ENCODE measurements at regions not wholly inside any gene's neighbourhood (a gene's known extent, or its start where the extent isn't known, plus 50 kb on each side); places are given as distances from the start of the nearest gene placed in this dataset.

DNA sequence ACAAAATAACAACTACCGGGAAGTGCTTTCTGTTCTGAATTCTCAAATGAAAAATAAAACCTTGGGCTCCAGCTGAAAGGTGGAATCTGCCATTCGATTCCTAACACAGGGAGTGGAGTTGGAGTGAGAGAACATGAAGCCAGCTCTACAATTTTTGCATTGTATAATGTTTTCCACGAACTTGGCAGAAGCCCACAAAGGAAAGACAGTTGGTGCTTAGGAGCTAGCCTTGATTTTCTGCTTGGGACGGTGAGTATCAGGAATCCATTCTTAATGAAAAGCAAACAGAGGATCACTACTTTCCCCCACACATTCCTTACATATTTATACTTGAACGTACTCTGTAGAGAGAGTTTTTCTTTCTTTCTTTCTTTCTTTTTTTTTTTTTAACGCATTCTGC lies 74.2 kb upstream of the FBXL7 start:
- Histone ChIP-seq H3K36me3 (replicated peaks; ENCODE audit: low read depth, low read length) (no peaks in the 10 kb centered on the region), H3K4me2 (ENCODE audit: low read length) (no peak overlapping the region), H3K27me3 (ENCODE audit: low read depth, low read length) (no peaks in the 10 kb centered on the region), H2AFZ (ENCODE audit: low read depth, low read length) (no peak overlapping the region), H3K9me3 (ENCODE audit: insufficient read depth, low read length) (no peaks in the 10 kb centered on the region), H3K27ac (ENCODE audit: low read length) (no peak overlapping the region), H3K79me2 (ENCODE audit: low read length) (no peaks in the 10 kb centered on the region), H3K9ac (ENCODE audit: low read length) (no peak overlapping the region), H3K4me1 (ENCODE audit: low read length) (no peaks in the 10 kb centered on the region), H4K20me1 (ENCODE audit: insufficient read depth, low read length) (no peaks in the 10 kb centered on the region), H3K4me3 (ENCODE audit: low read length) (no peak overlapping the region)
- TF ChIP-seq, protein P1, sequence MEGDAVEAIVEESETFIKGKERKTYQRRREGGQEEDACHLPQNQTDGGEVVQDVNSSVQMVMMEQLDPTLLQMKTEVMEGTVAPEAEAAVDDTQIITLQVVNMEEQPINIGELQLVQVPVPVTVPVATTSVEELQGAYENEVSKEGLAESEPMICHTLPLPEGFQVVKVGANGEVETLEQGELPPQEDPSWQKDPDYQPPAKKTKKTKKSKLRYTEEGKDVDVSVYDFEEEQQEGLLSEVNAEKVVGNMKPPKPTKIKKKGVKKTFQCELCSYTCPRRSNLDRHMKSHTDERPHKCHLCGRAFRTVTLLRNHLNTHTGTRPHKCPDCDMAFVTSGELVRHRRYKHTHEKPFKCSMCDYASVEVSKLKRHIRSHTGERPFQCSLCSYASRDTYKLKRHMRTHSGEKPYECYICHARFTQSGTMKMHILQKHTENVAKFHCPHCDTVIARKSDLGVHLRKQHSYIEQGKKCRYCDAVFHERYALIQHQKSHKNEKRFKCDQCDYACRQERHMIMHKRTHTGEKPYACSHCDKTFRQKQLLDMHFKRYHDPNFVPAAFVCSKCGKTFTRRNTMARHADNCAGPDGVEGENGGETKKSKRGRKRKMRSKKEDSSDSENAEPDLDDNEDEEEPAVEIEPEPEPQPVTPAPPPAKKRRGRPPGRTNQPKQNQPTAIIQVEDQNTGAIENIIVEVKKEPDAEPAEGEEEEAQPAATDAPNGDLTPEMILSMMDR (IDR thresholded peaks at IDR 0.05; ENCODE audit: low read depth, low read length): no peak
- no peak for TF ChIP-seq EZH2phosphoT487 (IDR thresholded peaks at IDR 0.05; ENCODE audit: low read depth)

DNA sequence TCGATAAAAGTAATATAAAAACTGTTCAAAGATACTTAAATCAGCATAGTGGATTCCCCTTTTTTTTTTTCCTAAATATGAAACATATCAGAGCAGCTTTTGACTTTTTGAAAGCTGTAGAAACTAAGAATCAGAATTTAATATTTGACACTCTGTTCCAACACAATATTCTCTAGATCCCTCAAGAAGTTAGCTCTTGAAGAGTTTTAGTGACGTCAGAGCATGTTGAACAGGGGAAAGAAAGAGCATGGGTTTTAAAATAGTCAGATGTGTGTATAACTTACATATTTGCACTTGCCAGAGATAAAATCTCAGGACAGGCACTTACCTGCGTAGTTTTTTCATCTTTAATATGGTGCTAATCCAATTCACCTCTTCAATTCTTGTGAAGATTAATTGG lies 75.2 kb upstream of the FBXL7 start:
- Histone ChIP-seq H3K79me2 (ENCODE audit: low read length) (no peaks in the 10 kb centered on the region), H3K36me3 (replicated peaks; ENCODE audit: low read depth, low read length) (no peaks in the 10 kb centered on the region), H2AFZ (ENCODE audit: low read depth, low read length) (no peak overlapping the region), H3K4me2 (ENCODE audit: low read length) (no peak overlapping the region), H4K20me1 (ENCODE audit: insufficient read depth, low read length) (no peaks in the 10 kb centered on the region), H3K9ac (ENCODE audit: low read length) (no peak overlapping the region), H3K27me3 (ENCODE audit: low read depth, low read length) (no peaks in the 10 kb centered on the region), H3K4me1 (ENCODE audit: low read length) (no peaks in the 10 kb centered on the region), H3K27ac (ENCODE audit: low read length) (no peak overlapping the region), H3K4me3 (ENCODE audit: low read length) (no peak overlapping the region), H3K9me3 (ENCODE audit: insufficient read depth, low read length) (no peaks in the 10 kb centered on the region)
- no peak for TF ChIP-seq EZH2phosphoT487 (IDR thresholded peaks at IDR 0.05; ENCODE audit: low read depth)
- TF ChIP-seq, protein P1 (IDR thresholded peaks at IDR 0.05; ENCODE audit: low read depth, low read length): no peak

DNA sequence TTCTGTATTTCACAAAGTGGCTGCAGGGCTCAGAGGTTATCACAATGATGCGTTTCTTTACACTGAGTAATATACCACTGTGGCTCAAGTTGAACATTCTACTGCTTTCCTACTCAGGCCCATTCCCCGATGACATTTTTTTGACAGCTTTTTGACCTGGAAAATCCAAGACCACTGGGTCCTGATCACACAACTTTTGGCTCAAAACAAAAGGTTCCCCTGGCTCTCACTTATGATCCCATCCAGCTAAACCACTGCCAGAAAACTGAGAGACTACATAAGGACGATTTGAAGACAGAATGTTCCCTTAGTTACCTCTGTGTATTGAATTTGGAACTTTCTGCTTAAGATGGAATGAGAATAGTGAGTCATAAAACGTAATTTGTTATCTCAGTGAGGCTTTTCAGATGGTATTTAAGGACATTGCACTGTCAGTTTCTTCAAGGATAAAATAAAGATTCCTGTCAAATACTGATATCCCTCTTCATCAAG lies 78.0 kb upstream of the FBXL7 start:
- no peak for TF ChIP-seq EZH2phosphoT487 (IDR thresholded peaks at IDR 0.05; ENCODE audit: low read depth)
- TF ChIP-seq, protein P1 (IDR thresholded peaks at IDR 0.05; ENCODE audit: low read depth, low read length): no peak
- no peak overlapping the region for H3K4me3 ChIP-seq (ENCODE audit: low read length)
- no peaks in the 10 kb centered on the region for H3K36me3 ChIP-seq (replicated peaks; ENCODE audit: low read depth, low read length)
- no peak overlapping the region for H2AFZ ChIP-seq (ENCODE audit: low read depth, low read length)
- no peak overlapping the region for H3K9ac ChIP-seq (ENCODE audit: low read length)
- H3K27ac ChIP-seq (ENCODE audit: low read length): no peak overlapping the region
- H3K9me3 ChIP-seq (ENCODE audit: insufficient read depth, low read length): no peaks in the 10 kb centered on the region
- H3K4me1 ChIP-seq (ENCODE audit: low read length): no peaks in the 10 kb centered on the region
- no peaks in the 10 kb centered on the region for H4K20me1 ChIP-seq (ENCODE audit: insufficient read depth, low read length)
- H3K27me3 ChIP-seq (ENCODE audit: low read depth, low read length): no peaks in the 10 kb centered on the region
- no peak overlapping the region for H3K4me2 ChIP-seq (ENCODE audit: low read length)
- H3K79me2 ChIP-seq (ENCODE audit: low read length): no peaks in the 10 kb centered on the region

DNA sequence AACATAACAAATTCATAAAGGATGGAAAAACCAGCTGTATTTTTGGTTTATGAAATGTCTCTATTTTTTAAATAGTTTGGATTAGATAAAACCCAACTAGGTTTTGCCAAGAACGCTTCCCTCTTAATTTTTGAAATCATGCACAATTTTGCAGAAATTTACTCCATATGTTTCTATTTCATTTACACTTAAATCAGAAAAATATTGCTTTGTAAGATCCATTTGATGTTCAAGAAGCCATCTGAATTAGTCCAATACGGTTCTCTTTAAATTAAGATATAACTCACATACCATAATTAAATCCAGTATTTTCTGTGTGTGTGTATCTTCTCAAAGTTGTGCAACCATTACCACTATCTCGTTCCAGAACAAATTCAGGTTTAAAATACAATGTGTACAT lies 78.6 kb upstream of the FBXL7 start:
- Histone ChIP-seq H3K79me2 (ENCODE audit: low read length) (no peaks in the 10 kb centered on the region), H3K4me1 (ENCODE audit: low read length) (no peaks in the 10 kb centered on the region), H2AFZ (ENCODE audit: low read depth, low read length) (no peak overlapping the region), H3K9me3 (ENCODE audit: insufficient read depth, low read length) (no peaks in the 10 kb centered on the region), H3K9ac (ENCODE audit: low read length) (no peak overlapping the region), H3K27ac (ENCODE audit: low read length) (no peak overlapping the region), H4K20me1 (ENCODE audit: insufficient read depth, low read length) (no peaks in the 10 kb centered on the region), H3K4me3 (ENCODE audit: low read length) (no peak overlapping the region), H3K27me3 (ENCODE audit: low read depth, low read length) (no peaks in the 10 kb centered on the region), H3K4me2 (ENCODE audit: low read length) (no peak overlapping the region), H3K36me3 (replicated peaks; ENCODE audit: low read depth, low read length) (no peaks in the 10 kb centered on the region)
- TF ChIP-seq, protein P1 (IDR thresholded peaks at IDR 0.05; ENCODE audit: low read depth, low read length): no peak
- TF ChIP-seq EZH2phosphoT487 (IDR thresholded peaks at IDR 0.05; ENCODE audit: low read depth): no peak

All from OCI-LY3 (cell line).